HEK293 (cell line): ENCODE measurements at regions not wholly inside any gene's neighbourhood (a gene's known extent, or its start where the extent isn't known, plus 50 kb on each side); places are given as distances from the start of the nearest gene placed in this dataset.

Experiments used
- CTCF ChIA-PET: fragments of 350-600 bp; formaldehyde crosslinking; extraction: SDS; loops from one replicate; lab custom pipeline; 2021; ENCODE audit warnings: antibody characterized with exemption; lab: Yijun Ruan, JAX
- POLR2A ChIA-PET: fragments of 300-600 bp; formaldehyde crosslinking; extraction: SDS; loops from one replicate; lab custom pipeline; 2020; ENCODE audit warnings: antibody characterized with exemption, inconsistent platforms; lab: Yijun Ruan, JAX
- H3K27ac ChIP-seq: fragments of 200-500 bp; sonication (Bioruptor generic); 2 replicates; pipeline ENCODE4 v1.5.1; 2014; ENCODE audit warnings: low read depth, low read length, control low read depth, inconsistent platforms; ENCODE audit errors: extremely low read depth
- H3K36me3 ChIP-seq, 2 experiments: fragments of 200-500 bp in 1 of 2; sonication (Bioruptor generic) in 1 of 2; 1 replicate in 1 of 2; 2 replicates in 1 of 2; pipeline ENCODE4 v1.5.1; 2014 to 2017; ENCODE audit warnings: inconsistent platforms in 2 of 2, low read length in 2 of 2; ENCODE audit not compliant: control insufficient read depth in 2 of 2, insufficient read depth in 1 of 2
- H3K4me1 ChIP-seq: fragments of 200-500 bp; sonication (Bioruptor generic); 2 replicates; pipeline ENCODE4 v1.5.1; 2014; ENCODE audit warnings: mild to moderate bottlenecking, low read length, inconsistent platforms; ENCODE audit not compliant: control insufficient read depth, insufficient read depth
- H3K4me3 ChIP-seq: 2 replicates; pipeline ENCODE4 v1.5.1; 2011; ENCODE audit warnings: low read depth, mild to moderate bottlenecking, control low read depth, low read length, moderate library complexity
- H3K9me3 ChIP-seq: fragments of 200-500 bp; sonication (Bioruptor generic); 2 replicates; pipeline ENCODE4 v1.5.1; 2014; ENCODE audit warnings: low read depth, low read length, inconsistent platforms; ENCODE audit not compliant: control insufficient read depth, insufficient read depth
- GFI1B ChIP-seq: fragments of 450-650 bp; formaldehyde crosslinking; IDR thresholded peaks from 2 replicates; pipeline ENCODE4 v1.5.1; 2016; ENCODE audit warnings: missing biosample characterization, missing genetic modification characterization
- HOXC10 ChIP-seq: sonication (generic); formaldehyde crosslinking; IDR thresholded peaks from 2 replicates; pipeline ENCODE4 v1.8.1; 2023; ENCODE audit warnings: mild to moderate bottlenecking, missing genetic modification reagents
- KLF8 ChIP-seq: fragments of 450-650 bp; formaldehyde crosslinking; IDR thresholded peaks from 2 replicates; pipeline ENCODE4 v1.5.1; 2016; ENCODE audit warnings: missing biosample characterization, missing genetic modification characterization
- KLF9 ChIP-seq: fragments of 450-650 bp; formaldehyde crosslinking; IDR thresholded peaks from 2 replicates; pipeline ENCODE4 v1.5.1; 2016; ENCODE audit warnings: missing biosample characterization, missing genetic modification characterization, low read depth
- SP2 ChIP-seq: fragments of 450-650 bp; formaldehyde crosslinking; IDR thresholded peaks from 2 replicates; pipeline ENCODE4 v1.5.1; 2016; ENCODE audit warnings: missing biosample characterization, missing genetic modification characterization
- YY1 ChIP-seq: fragments of 450-650 bp; formaldehyde crosslinking; IDR thresholded peaks from 2 replicates; pipeline ENCODE4 v1.5.1; 2018; ENCODE audit warnings: missing biosample characterization, missing genetic modification characterization
- ZBTB17 ChIP-seq: fragments of 450-650 bp; formaldehyde crosslinking; IDR thresholded peaks from 2 replicates; pipeline ENCODE4 v1.5.1; 2016; ENCODE audit warnings: missing biosample characterization, missing genetic modification characterization
- ZBTB7A ChIP-seq: fragments of 450-650 bp; formaldehyde crosslinking; IDR thresholded peaks from 2 replicates; pipeline ENCODE4 v1.5.1; 2016; ENCODE audit warnings: low read depth, missing biosample characterization, missing genetic modification characterization
- ZEB2 ChIP-seq: fragments of 450-650 bp; formaldehyde crosslinking; IDR thresholded peaks from 2 replicates; pipeline ENCODE4 v1.5.1; 2016; ENCODE audit warnings: missing biosample characterization, missing genetic modification characterization
- ZFP37 ChIP-seq: fragments of 450-650 bp; formaldehyde crosslinking; IDR thresholded peaks from 2 replicates; pipeline ENCODE4 v1.5.1; 2016; ENCODE audit warnings: missing biosample characterization, missing genetic modification characterization
- ZNF335 ChIP-seq: fragments of 450-650 bp; formaldehyde crosslinking; conservative IDR thresholded peaks from 2 replicates; pipeline ENCODE4 v1.5.1; 2016; ENCODE audit warnings: missing biosample characterization, missing genetic modification characterization
- ZNF544 ChIP-seq: fragments of 450-650 bp; formaldehyde crosslinking; IDR thresholded peaks from 2 replicates; pipeline ENCODE4 v1.5.0; 2017; ENCODE audit warnings: missing biosample characterization, missing genetic modification characterization
- ZNF548 ChIP-seq: fragments of 450-650 bp; formaldehyde crosslinking; IDR thresholded peaks from 2 replicates; pipeline ENCODE4 v1.5.1; 2016; ENCODE audit warnings: missing biosample characterization, missing genetic modification characterization
- ZNF747 ChIP-seq: fragments of 450-650 bp; formaldehyde crosslinking; IDR thresholded peaks from 2 replicates; pipeline ENCODE4 v1.5.1; 2016; ENCODE audit warnings: missing biosample characterization, missing genetic modification characterization
- ZNF792 ChIP-seq: fragments of 450-650 bp; formaldehyde crosslinking; IDR thresholded peaks from 2 replicates; pipeline ENCODE4 v1.5.1; 2016; ENCODE audit warnings: missing biosample characterization, missing genetic modification characterization
- TF ChIP-seq, protein P1 (sequence below): fragments of 450-650 bp; formaldehyde crosslinking; IDR thresholded peaks from 2 replicates; pipeline ENCODE4 v1.5.1; 2016; ENCODE audit warnings: missing biosample characterization, missing genetic modification characterization
- TF ChIP-seq, protein P2 (sequence below): fragments of 450-650 bp; formaldehyde crosslinking; IDR thresholded peaks from 2 replicates; pipeline ENCODE4 v1.5.1; 2017; ENCODE audit warnings: missing biosample characterization, missing genetic modification characterization
- TF ChIP-seq, protein P3 (sequence below): fragments of 450-650 bp; formaldehyde crosslinking; IDR thresholded peaks from 2 replicates; pipeline ENCODE4 v1.5.1; 2017; ENCODE audit warnings: missing biosample characterization, missing genetic modification characterization
- TF ChIP-seq, protein P4 (sequence below): fragments of 450-650 bp; formaldehyde crosslinking; IDR thresholded peaks from 2 replicates; pipeline ENCODE4 v1.5.1; 2016; ENCODE audit warnings: missing biosample characterization, missing genetic modification characterization
- TF ChIP-seq, protein P5 (sequence below): fragments of 450-650 bp; formaldehyde crosslinking; IDR thresholded peaks from 2 replicates; pipeline ENCODE4 v1.5.1; 2016; ENCODE audit warnings: missing biosample characterization, missing genetic modification characterization
- TF ChIP-seq, protein P6 (sequence below): fragments of 450-650 bp; formaldehyde crosslinking; IDR thresholded peaks from 2 replicates; pipeline ENCODE4 v1.5.1; 2016; ENCODE audit warnings: missing biosample characterization, missing genetic modification characterization
- TF ChIP-seq, protein P7 (sequence below): fragments of 450-650 bp; formaldehyde crosslinking; IDR thresholded peaks from 2 replicates; pipeline ENCODE4 v1.5.1; 2016; ENCODE audit warnings: missing biosample characterization, missing genetic modification characterization

DNA sequence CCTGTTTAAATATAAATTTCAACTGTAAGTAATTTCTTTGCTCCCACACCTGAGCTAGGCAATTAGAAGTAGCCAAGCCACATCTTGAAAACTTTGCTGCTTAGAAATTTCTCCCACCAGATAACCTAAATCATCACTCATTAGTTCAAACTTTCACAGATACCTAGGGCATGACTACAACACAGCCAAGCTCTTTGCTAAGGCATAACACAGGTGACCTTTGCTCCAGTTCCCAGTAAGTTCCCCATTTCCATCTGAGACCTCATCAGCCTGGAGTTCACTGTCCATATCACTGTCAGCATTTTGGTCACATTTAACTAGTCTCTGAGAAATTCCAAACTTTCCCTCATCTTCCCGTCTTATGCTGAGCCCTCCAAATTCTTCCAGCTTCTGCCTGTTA is 79.8 kb upstream of the OPRM1 start (continued):
- no peak for TF ChIP-seq GFI1B (tag by site-specific recombination)

DNA sequence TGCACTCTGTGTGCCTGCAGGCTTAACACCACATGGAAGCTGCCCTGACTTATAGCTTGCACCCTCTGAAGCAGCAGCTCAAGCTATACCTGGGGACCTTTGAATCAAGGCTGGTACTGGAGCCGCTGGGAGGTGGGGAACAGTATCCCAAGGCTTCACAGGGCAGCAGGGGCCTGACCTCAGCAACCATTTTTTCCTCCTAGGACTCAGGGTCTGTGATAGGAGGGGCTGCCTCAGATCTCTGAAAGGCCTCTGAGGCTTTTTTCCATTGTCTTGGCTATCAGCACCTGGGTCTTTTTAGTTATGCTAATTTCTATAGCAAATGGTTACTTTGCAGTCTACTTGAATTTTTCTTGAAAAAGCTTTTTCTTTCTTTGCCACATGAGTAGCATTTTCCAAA is 80.2 kb upstream of the OPRM1 start:
- Histone ChIP-seq H3K9me3 (no peaks in the 10 kb centered on the region), H3K4me1 (no peaks in the 10 kb centered on the region), H3K4me3 (no peak overlapping the region), H3K36me3 (no peaks in the 10 kb centered on the region), H3K27ac (no peak overlapping the region)
- TF ChIP-seq ZBTB17 (tag by site-specific recombination): no peak
- TF ChIP-seq ZNF548 (tag by site-specific recombination): no peak
- no peak for TF ChIP-seq ZNF335
- no peak for TF ChIP-seq ZFP37 (tag by site-specific recombination)
- no peak for TF ChIP-seq ZBTB7A (tag by site-specific recombination)
- TF ChIP-seq ZNF747 (tag by site-specific recombination): no peak
- TF ChIP-seq, protein P1, sequence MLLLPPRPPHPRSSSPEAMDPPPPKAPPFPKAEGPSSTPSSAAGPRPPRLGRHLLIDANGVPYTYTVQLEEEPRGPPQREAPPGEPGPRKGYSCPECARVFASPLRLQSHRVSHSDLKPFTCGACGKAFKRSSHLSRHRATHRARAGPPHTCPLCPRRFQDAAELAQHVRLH (tag by site-specific recombination): no peak
- TF ChIP-seq ZNF544 (tag by site-specific recombination): no peak
- TF ChIP-seq, protein P2, sequence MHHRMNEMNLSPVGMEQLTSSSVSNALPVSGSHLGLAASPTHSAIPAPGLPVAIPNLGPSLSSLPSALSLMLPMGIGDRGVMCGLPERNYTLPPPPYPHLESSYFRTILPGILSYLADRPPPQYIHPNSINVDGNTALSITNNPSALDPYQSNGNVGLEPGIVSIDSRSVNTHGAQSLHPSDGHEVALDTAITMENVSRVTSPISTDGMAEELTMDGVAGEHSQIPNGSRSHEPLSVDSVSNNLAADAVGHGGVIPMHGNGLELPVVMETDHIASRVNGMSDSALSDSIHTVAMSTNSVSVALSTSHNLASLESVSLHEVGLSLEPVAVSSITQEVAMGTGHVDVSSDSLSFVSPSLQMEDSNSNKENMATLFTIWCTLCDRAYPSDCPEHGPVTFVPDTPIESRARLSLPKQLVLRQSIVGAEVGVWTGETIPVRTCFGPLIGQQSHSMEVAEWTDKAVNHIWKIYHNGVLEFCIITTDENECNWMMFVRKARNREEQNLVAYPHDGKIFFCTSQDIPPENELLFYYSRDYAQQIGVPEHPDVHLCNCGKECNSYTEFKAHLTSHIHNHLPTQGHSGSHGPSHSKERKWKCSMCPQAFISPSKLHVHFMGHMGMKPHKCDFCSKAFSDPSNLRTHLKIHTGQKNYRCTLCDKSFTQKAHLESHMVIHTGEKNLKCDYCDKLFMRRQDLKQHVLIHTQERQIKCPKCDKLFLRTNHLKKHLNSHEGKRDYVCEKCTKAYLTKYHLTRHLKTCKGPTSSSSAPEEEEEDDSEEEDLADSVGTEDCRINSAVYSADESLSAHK (tag by site-specific recombination): no peak
- TF ChIP-seq, protein P3, sequence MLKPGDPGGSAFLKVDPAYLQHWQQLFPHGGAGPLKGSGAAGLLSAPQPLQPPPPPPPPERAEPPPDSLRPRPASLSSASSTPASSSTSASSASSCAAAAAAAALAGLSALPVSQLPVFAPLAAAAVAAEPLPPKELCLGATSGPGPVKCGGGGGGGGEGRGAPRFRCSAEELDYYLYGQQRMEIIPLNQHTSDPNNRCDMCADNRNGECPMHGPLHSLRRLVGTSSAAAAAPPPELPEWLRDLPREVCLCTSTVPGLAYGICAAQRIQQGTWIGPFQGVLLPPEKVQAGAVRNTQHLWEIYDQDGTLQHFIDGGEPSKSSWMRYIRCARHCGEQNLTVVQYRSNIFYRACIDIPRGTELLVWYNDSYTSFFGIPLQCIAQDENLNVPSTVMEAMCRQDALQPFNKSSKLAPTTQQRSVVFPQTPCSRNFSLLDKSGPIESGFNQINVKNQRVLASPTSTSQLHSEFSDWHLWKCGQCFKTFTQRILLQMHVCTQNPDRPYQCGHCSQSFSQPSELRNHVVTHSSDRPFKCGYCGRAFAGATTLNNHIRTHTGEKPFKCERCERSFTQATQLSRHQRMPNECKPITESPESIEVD (tag by site-specific recombination): no peak
- no peak for TF ChIP-seq KLF9 (tag by site-specific recombination)
- TF ChIP-seq KLF8 (tag by site-specific recombination): no peak
- TF ChIP-seq, protein P4, sequence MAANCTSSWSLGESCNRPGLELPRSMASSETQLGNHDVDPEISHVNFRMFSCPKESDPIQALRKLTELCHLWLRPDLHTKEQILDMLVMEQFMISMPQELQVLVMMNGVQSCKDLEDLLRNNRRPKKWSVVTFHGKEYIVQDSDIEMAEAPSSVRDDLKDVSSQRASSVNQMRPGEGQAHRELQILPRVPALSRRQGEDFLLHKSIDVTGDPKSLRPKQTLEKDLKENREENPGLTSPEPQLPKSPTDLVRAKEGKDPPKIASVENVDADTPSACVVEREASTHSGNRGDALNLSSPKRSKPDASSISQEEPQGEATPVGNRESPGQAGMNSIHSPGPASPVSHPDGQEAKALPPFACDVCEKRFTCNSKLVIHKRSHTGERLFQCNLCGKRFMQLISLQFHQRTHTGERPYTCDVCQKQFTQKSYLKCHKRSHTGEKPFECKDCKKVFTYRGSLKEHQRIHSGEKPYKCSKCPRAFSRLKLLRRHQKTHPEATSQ (tag by site-specific recombination): no peak
- TF ChIP-seq HOXC10 (CRISPR knock-in tag): no peak
- CTCF ChIA-PET: interaction anchor here (0.7 to 1.4 kb wide), 2 partner anchors 11 to 58 kb away, joined by 5 read pairs; no protein-coding TSS in a partner anchor
- POLR2A ChIA-PET: no interaction called here

DNA sequence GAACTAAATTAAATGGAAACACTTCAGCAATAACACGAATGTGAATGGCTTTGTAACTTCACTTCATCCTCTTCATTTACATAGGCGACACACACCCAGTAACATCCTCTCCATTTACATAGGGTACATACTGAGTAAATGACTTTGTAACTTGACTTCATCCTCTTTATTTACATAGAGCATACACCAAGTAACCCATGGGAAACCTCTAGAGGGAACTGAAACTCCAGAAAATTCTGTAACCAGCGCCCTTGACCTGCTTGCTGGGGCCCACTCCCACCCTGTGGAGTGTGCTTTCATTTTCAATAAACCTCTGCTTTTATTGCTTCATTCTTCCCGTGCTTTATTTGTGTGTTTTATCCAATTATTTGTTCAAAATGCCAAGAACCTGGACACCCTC is 81.6 kb upstream of the OPRM1 start:
- H3K27ac ChIP-seq: no peak overlapping the region
- H3K9me3 ChIP-seq: no peaks in the 10 kb centered on the region
- ChIA-PET CTCF (interaction anchor here (0.6 kb wide), 1 partner anchor 47 kb away, joined by 4 read pairs; no protein-coding TSS in a partner anchor), POLR2A (no interaction called here)
- no peaks in the 10 kb centered on the region for H3K36me3 ChIP-seq
- H3K4me3 ChIP-seq: no peak overlapping the region
- H3K4me1 ChIP-seq: no peaks in the 10 kb centered on the region
- TF ChIP-seq SP2 (tag by site-specific recombination): no peak
- no peak for TF ChIP-seq ZNF792 (tag by site-specific recombination)
- TF ChIP-seq, protein P5, sequence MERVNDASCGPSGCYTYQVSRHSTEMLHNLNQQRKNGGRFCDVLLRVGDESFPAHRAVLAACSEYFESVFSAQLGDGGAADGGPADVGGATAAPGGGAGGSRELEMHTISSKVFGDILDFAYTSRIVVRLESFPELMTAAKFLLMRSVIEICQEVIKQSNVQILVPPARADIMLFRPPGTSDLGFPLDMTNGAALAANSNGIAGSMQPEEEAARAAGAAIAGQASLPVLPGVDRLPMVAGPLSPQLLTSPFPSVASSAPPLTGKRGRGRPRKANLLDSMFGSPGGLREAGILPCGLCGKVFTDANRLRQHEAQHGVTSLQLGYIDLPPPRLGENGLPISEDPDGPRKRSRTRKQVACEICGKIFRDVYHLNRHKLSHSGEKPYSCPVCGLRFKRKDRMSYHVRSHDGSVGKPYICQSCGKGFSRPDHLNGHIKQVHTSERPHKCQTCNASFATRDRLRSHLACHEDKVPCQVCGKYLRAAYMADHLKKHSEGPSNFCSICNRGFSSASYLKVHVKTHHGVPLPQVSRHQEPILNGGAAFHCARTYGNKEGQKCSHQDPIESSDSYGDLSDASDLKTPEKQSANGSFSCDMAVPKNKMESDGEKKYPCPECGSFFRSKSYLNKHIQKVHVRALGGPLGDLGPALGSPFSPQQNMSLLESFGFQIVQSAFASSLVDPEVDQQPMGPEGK (tag by site-specific recombination): no peak
- TF ChIP-seq YY1 (tag by site-specific recombination): no peak
- TF ChIP-seq, protein P6, sequence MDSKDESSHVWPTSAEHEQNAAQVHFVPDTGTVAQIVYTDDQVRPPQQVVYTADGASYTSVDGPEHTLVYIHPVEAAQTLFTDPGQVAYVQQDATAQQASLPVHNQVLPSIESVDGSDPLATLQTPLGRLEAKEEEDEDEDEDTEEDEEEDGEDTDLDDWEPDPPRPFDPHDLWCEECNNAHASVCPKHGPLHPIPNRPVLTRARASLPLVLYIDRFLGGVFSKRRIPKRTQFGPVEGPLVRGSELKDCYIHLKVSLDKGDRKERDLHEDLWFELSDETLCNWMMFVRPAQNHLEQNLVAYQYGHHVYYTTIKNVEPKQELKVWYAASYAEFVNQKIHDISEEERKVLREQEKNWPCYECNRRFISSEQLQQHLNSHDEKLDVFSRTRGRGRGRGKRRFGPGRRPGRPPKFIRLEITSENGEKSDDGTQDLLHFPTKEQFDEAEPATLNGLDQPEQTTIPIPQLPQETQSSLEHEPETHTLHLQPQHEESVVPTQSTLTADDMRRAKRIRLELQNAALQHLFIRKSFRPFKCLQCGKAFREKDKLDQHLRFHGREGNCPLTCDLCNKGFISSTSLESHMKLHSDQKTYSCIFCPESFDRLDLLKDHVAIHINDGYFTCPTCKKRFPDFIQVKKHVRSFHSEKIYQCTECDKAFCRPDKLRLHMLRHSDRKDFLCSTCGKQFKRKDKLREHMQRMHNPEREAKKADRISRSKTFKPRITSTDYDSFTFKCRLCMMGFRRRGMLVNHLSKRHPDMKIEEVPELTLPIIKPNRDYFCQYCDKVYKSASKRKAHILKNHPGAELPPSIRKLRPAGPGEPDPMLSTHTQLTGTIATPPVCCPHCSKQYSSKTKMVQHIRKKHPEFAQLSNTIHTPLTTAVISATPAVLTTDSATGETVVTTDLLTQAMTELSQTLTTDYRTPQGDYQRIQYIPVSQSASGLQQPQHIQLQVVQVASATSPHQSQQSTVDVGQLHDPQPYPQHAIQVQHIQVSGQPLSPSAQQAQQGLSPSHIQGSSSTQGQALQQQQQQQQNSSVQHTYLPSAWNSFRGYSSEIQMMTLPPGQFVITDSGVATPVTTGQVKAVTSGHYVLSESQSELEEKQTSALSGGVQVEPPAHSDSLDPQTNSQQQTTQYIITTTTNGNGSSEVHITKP (tag by site-specific recombination): no peak
- no peak for TF ChIP-seq ZEB2 (tag by site-specific recombination)
- TF ChIP-seq, protein P7, sequence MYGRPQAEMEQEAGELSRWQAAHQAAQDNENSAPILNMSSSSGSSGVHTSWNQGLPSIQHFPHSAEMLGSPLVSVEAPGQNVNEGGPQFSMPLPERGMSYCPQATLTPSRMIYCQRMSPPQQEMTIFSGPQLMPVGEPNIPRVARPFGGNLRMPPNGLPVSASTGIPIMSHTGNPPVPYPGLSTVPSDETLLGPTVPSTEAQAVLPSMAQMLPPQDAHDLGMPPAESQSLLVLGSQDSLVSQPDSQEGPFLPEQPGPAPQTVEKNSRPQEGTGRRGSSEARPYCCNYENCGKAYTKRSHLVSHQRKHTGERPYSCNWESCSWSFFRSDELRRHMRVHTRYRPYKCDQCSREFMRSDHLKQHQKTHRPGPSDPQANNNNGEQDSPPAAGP (tag by site-specific recombination): no peak
